ENCODE measurements at regions not wholly inside any gene's neighbourhood (a gene's known extent, or its start where the extent isn't known, plus 50 kb on each side); places are given as distances from the start of the nearest gene placed in this dataset.
"Not testable (repeated sequence)": the region's sequence is repeated elsewhere in the genome, so short reads cannot be mapped to it uniquely, and the experiment has no call there.

GRCh38 chr20:50362177-50362576, 148.0 kb upstream of the PTPN1 start:
- not testable (repeated sequence) for TF ChIP-seq POLR2A (IDR thresholded peaks at IDR 0.05)
- TF ChIP-seq, protein P1, sequence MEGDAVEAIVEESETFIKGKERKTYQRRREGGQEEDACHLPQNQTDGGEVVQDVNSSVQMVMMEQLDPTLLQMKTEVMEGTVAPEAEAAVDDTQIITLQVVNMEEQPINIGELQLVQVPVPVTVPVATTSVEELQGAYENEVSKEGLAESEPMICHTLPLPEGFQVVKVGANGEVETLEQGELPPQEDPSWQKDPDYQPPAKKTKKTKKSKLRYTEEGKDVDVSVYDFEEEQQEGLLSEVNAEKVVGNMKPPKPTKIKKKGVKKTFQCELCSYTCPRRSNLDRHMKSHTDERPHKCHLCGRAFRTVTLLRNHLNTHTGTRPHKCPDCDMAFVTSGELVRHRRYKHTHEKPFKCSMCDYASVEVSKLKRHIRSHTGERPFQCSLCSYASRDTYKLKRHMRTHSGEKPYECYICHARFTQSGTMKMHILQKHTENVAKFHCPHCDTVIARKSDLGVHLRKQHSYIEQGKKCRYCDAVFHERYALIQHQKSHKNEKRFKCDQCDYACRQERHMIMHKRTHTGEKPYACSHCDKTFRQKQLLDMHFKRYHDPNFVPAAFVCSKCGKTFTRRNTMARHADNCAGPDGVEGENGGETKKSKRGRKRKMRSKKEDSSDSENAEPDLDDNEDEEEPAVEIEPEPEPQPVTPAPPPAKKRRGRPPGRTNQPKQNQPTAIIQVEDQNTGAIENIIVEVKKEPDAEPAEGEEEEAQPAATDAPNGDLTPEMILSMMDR (IDR thresholded peaks at IDR 0.05), result not testable (repeated sequence)

Measured in adrenal gland (tissue), 5 donors.